AG04449 (cell line): ENCODE measurements at regions not wholly inside any gene's neighbourhood (a gene's known extent, or its start where the extent isn't known, plus 50 kb on each side); places are given as distances from the start of the nearest gene placed in this dataset.

Experiments used
- CTCF ChIA-PET: fragments of 350-600 bp; formaldehyde crosslinking; extraction: SDS; loops from one replicate; lab custom pipeline; 2021; ENCODE audit warnings: antibody characterized with exemption; lab: Yijun Ruan, JAX
- POLR2A ChIA-PET: fragments of 400-600, 350-600 bp; formaldehyde crosslinking; extraction: SDS; loops from one replicate; lab custom pipeline; 2020; ENCODE audit warnings: antibody characterized with exemption, inconsistent platforms; lab: Yijun Ruan, JAX
- DNase-seq: peaks from one replicate; pipeline ENCODE4 v3.0.0-alpha.2; 2010; ENCODE audit warnings: low read depth, low spot score
- H3K4me3 ChIP-seq: 2 replicates; pipeline ENCODE4 v1.5.1; 2011; ENCODE audit warnings: low read depth, mild to moderate bottlenecking, control low read depth, low read length
- CTCF ChIP-seq: IDR thresholded peaks from one replicate; pipeline ENCODE4 v1.5.1; 2011; ENCODE audit warnings: mild to moderate bottlenecking, moderate library complexity, low read length, control low read depth, inconsistent platforms; ENCODE audit not compliant: insufficient read depth; ENCODE audit errors: missing control alignments

- H3K4me3 ChIP-seq = no peak overlapping the region
- ChIA-PET CTCF (no interaction called here), POLR2A (no interaction called here)
- no peak for TF ChIP-seq CTCF
- no peak for DNase-seq
These were observed 841.2 kb upstream of the ADGRL4 start for GRCh38 chr1:79847700-79848099.

- no peak overlapping the region for H3K4me3 ChIP-seq
- ChIA-PET POLR2A (no interaction called here), CTCF (no interaction called here)
- no peak for TF ChIP-seq CTCF
- peak; percentile 10 for DNase-seq
These were observed 839.4 kb upstream of the ADGRL4 start for GRCh38 chr1:79845936-79846335.

- H3K4me3 ChIP-seq = no peak overlapping the region
- ChIA-PET POLR2A (no interaction called here), CTCF (no interaction called here)
- no peak for DNase-seq
- TF ChIP-seq CTCF = no peak
These were observed 836.3 kb upstream of the ADGRL4 start for GRCh38 chr1:79842811-79843210.

GRCh38 chr1:79839882-79840281, 833.4 kb upstream of the ADGRL4 start:
- no peak overlapping the region for H3K4me3 ChIP-seq
- no peak for TF ChIP-seq CTCF
- DNase-seq = no peak
- ChIA-PET POLR2A (no interaction called here), CTCF (no interaction called here)

- ChIA-PET POLR2A (no interaction called here), CTCF (no interaction called here)
- no peak for DNase-seq
- TF ChIP-seq CTCF = no peak
- H3K4me3 ChIP-seq = no peak overlapping the region
These were observed 820.9 kb upstream of the ADGRL4 start for GRCh38 chr1:79827446-79827845.

GRCh38 chr1:79825551-79825950, 819.0 kb upstream of the ADGRL4 start:
- TF ChIP-seq CTCF = no peak
- ChIA-PET CTCF (no interaction called here), POLR2A (no interaction called here)
- no peak overlapping the region for H3K4me3 ChIP-seq
- DNase-seq = no peak
